T-helper 17 cell (primary cell): ENCODE measurements at regions not wholly inside any gene's neighbourhood (a gene's known extent, or its start where the extent isn't known, plus 50 kb on each side); places are given as distances from the start of the nearest gene placed in this dataset.
"Not testable (repeated sequence)": the region's sequence is repeated elsewhere in the genome, so short reads cannot be mapped to it uniquely, and the experiment has no call there.

Source experiments
- ATAC-seq: fragments of 150-1000 bp; cut with Tn5 transposase; 2 replicates; pipeline ENCODE4 v1.10.0; 2021; ENCODE audit warnings: mild to moderate bottlenecking, moderate library complexity
- DNase-seq, 3 donors: peaks; one replicate each; pipeline versions ENCODE4 v3.0.0 to v3.0.0-alpha.2; 2020 to 2021
- H3K9me3 ChIP-seq: one replicate; pipeline ENCODE4 v1.7.0; 2013; ENCODE audit warnings: low read length, mild to moderate bottlenecking; ENCODE audit not compliant: control insufficient read depth, poor library complexity, severe bottlenecking
- H3K27ac Mint-ChIP-seq: one replicate; pipeline ENCODE4 v1.8.0; 2022; ENCODE audit warnings: mild to moderate bottlenecking, moderate library complexity, mixed read lengths
- H3K27me3 Mint-ChIP-seq: one replicate; pipeline ENCODE4 v1.8.0; 2022; ENCODE audit warnings: mixed read lengths
- H3K36me3 Mint-ChIP-seq: one replicate; pipeline ENCODE4 v1.8.0; 2022; ENCODE audit warnings: low read depth, mixed read lengths
- H3K4me1 Mint-ChIP-seq: one replicate; pipeline ENCODE4 v1.8.0; 2022; ENCODE audit warnings: mild to moderate bottlenecking, mixed read lengths
- H3K4me3 Mint-ChIP-seq: one replicate; pipeline ENCODE4 v1.8.0; 2022; ENCODE audit warnings: mild to moderate bottlenecking, moderate library complexity, mixed read lengths

GRCh38 chr2:128591861-128592822 is 273.5 kb upstream of the HS6ST1 start:
- Mint-ChIP-seq H3K36me3 (no peaks in the 10 kb centered on the region), H3K27ac (no peak overlapping the region), H3K27me3 (peaks cover 53% of the 10 kb centered on the region), H3K4me3 (no peak overlapping the region), H3K4me1 (no peaks in the 10 kb centered on the region)
- no peak for ATAC-seq
- no peak for DNase-seq
- no peaks in the 10 kb centered on the region for H3K9me3 ChIP-seq

GRCh38 chr2:128593518-128593878 is 274.8 kb upstream of the HS6ST1 start:
- Mint-ChIP-seq H3K4me3 (no peak overlapping the region), H3K27ac (no peak overlapping the region), H3K27me3 (peaks cover 47% of the 10 kb centered on the region), H3K4me1 (no peaks in the 10 kb centered on the region), H3K36me3 (no peaks in the 10 kb centered on the region)
- no peak for DNase-seq
- ATAC-seq: no peak
- H3K9me3 ChIP-seq: no peaks in the 10 kb centered on the region

GRCh38 chr2:128593879-128594650 is 275.4 kb upstream of the HS6ST1 start:
- no peaks in the 10 kb centered on the region for H3K36me3 Mint-ChIP-seq
- H3K9me3 ChIP-seq: no peaks in the 10 kb centered on the region
- H3K27ac Mint-ChIP-seq: no peak overlapping the region
- H3K4me1 Mint-ChIP-seq: no peaks in the 10 kb centered on the region
- H3K4me3 Mint-ChIP-seq: no peak overlapping the region
- no peak for DNase-seq
- no peak for ATAC-seq
- H3K27me3 Mint-ChIP-seq: peaks cover 41% of the 10 kb centered on the region

GRCh38 chr2:128594651-128594910 is 275.9 kb upstream of the HS6ST1 start:
- peaks cover 36% of the 10 kb centered on the region for H3K27me3 Mint-ChIP-seq
- no peak for DNase-seq
- ATAC-seq: no peak
- no peaks in the 10 kb centered on the region for H3K9me3 ChIP-seq
- H3K4me1 Mint-ChIP-seq: no peaks in the 10 kb centered on the region
- no peaks in the 10 kb centered on the region for H3K36me3 Mint-ChIP-seq
- H3K4me3 Mint-ChIP-seq: no peak overlapping the region
- no peak overlapping the region for H3K27ac Mint-ChIP-seq

- Mint-ChIP-seq H3K36me3 (no peaks in the 10 kb centered on the region), H3K4me1 (no peaks in the 10 kb centered on the region), H3K27me3 (peaks cover 32% of the 10 kb centered on the region), H3K4me3 (no peak overlapping the region), H3K27ac (no peak overlapping the region)
- ATAC-seq (no peak), DNase-seq (no peak)
- no peaks in the 10 kb centered on the region for H3K9me3 ChIP-seq
Measured at GRCh38 chr2:128594953-128595677, 276.4 kb upstream of the HS6ST1 start.

GRCh38 chr2:128595763-128596395 is 277.2 kb upstream of the HS6ST1 start:
- no peak for DNase-seq
- H3K4me3 Mint-ChIP-seq: no peak overlapping the region
- peaks cover 24% of the 10 kb centered on the region for H3K27me3 Mint-ChIP-seq
- H3K36me3 Mint-ChIP-seq: no peaks in the 10 kb centered on the region
- no peaks in the 10 kb centered on the region for H3K4me1 Mint-ChIP-seq
- H3K27ac Mint-ChIP-seq: no peak overlapping the region
- ATAC-seq: no peak
- H3K9me3 ChIP-seq: no peaks in the 10 kb centered on the region

- Mint-ChIP-seq H3K4me3 (no peak overlapping the region), H3K27me3 (peaks cover 17% of the 10 kb centered on the region), H3K36me3 (no peaks in the 10 kb centered on the region), H3K4me1 (no peaks in the 10 kb centered on the region), H3K27ac (no peak overlapping the region)
- no peaks in the 10 kb centered on the region for H3K9me3 ChIP-seq
- ATAC-seq: no peak
- no peak for DNase-seq
Measured at GRCh38 chr2:128596396-128597120, 277.9 kb upstream of the HS6ST1 start.

- Mint-ChIP-seq H3K4me3 (no peak overlapping the region), H3K4me1 (no peaks in the 10 kb centered on the region), H3K27ac (no peak overlapping the region), H3K27me3 (peaks cover 12% of the 10 kb centered on the region), H3K36me3 (no peaks in the 10 kb centered on the region)
- DNase-seq (no peak), ATAC-seq (no peak)
- no peaks in the 10 kb centered on the region for H3K9me3 ChIP-seq
Measured at GRCh38 chr2:128597121-128597762, 278.6 kb upstream of the HS6ST1 start.

- not testable (repeated sequence) for H3K36me3 Mint-ChIP-seq, DNase-seq, H3K4me1 Mint-ChIP-seq, ATAC-seq, H3K27me3 Mint-ChIP-seq, H3K9me3 ChIP-seq, H3K4me3 Mint-ChIP-seq, H3K27ac Mint-ChIP-seq
Measured at GRCh38 chr2:128598260-128598659, 279.6 kb upstream of the HS6ST1 start.

- ATAC-seq (no peak), DNase-seq (no peak)
- Mint-ChIP-seq H3K4me3 (no peak overlapping the region), H3K27me3 (peaks cover 4% of the 10 kb centered on the region), H3K36me3 (no peaks in the 10 kb centered on the region), H3K27ac (no peak overlapping the region), H3K4me1 (no peaks in the 10 kb centered on the region)
- H3K9me3 ChIP-seq: no peaks in the 10 kb centered on the region
Measured at GRCh38 chr2:128598862-128599441, 280.3 kb upstream of the HS6ST1 start.

GRCh38 chr2:128599700-128600099 is 281.0 kb upstream of the HS6ST1 start:
- Mint-ChIP-seq H3K27me3 (peaks cover 4% of the 10 kb centered on the region), H3K36me3 (no peaks in the 10 kb centered on the region), H3K27ac (no peak overlapping the region), H3K4me1 (no peaks in the 10 kb centered on the region), H3K4me3 (no peak overlapping the region)
- no peaks in the 10 kb centered on the region for H3K9me3 ChIP-seq
- no peak for ATAC-seq
- DNase-seq: no peak
